GM12874 (cell line): ENCODE measurements at regions not wholly inside any gene's neighbourhood (a gene's known extent, or its start where the extent isn't known, plus 50 kb on each side); places are given as distances from the start of the nearest gene placed in this dataset.

ENCODE experiments used
- TF ChIP-seq, protein P1 (sequence below): IDR thresholded peaks from 2 replicates; pipeline ENCODE4 v1.5.1; 2011; ENCODE audit warnings: low read depth, mild to moderate bottlenecking, control low read depth, low read length, moderate library complexity; ENCODE audit not compliant: insufficient read depth

DNA sequence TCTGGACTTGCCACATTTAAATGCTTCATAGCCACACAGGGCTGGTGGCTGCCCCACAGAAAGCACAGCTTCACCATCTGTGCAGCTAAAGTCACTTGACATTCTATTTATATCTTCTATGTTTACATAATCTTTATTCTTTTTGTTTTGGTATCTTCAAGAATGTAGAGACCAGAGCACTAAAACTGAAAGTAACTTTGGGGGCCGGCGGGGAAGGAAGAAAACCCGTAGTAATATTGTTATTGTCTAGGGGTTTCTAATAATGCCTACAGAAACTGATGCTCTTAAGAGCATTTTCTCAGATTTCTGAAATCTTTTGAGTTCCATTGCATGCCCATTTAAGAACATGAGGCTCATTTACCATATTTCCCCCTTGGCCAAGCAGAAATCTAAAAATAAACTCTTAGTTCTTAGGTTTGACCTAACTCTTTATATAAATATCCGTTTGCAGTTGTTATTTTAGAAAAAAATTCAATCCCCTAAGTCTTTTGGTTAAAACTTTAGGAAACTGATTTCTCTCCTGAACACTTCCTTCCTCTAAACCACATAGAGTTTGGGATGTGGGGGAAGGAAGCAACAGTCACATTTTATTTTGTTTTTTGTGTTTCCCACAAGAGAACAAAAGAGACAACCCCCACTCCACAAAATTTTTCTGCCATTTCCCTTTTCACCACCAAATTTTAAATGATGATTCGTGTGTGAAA, 207.6 kb downstream of the OGFRL1 start:
- TF ChIP-seq, protein P1, sequence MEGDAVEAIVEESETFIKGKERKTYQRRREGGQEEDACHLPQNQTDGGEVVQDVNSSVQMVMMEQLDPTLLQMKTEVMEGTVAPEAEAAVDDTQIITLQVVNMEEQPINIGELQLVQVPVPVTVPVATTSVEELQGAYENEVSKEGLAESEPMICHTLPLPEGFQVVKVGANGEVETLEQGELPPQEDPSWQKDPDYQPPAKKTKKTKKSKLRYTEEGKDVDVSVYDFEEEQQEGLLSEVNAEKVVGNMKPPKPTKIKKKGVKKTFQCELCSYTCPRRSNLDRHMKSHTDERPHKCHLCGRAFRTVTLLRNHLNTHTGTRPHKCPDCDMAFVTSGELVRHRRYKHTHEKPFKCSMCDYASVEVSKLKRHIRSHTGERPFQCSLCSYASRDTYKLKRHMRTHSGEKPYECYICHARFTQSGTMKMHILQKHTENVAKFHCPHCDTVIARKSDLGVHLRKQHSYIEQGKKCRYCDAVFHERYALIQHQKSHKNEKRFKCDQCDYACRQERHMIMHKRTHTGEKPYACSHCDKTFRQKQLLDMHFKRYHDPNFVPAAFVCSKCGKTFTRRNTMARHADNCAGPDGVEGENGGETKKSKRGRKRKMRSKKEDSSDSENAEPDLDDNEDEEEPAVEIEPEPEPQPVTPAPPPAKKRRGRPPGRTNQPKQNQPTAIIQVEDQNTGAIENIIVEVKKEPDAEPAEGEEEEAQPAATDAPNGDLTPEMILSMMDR: no peak

DNA sequence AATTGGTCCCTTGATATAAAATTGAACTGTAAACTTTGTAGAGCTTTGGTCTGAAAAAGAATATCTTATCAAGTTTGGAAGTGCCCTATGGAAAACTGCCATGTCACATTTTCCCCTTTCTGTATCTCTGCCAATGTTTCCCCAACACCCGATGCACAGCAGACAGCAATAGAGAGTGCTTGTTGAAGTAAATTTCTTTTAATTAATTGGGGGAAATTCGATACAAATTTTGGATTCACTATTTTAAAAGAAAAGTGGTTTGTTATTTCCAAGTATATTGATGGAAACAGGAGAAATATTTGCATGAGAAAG, 208.1 kb downstream of the OGFRL1 start:
- TF ChIP-seq, protein P1: no peak

DNA sequence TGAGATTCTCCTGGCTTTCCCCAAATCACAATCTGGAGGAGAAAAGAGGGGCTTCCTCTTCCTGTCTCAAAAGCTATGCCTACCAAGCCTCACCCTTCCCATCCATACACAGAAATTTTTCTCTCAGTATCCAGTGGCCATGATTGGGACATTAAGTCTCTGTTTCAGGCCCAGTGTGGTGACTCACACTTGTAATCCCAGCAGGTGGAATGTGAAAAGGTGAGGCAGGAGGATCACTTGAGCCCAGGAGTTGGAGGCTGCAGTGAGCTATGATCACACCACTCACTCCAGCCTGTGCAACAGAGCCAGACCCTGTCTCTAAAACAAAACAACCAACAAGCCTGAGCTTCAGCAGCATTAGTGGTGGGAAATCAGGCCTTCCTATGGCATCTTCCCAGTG, 210.0 kb downstream of the OGFRL1 start:
- TF ChIP-seq, protein P1: no peak

DNA sequence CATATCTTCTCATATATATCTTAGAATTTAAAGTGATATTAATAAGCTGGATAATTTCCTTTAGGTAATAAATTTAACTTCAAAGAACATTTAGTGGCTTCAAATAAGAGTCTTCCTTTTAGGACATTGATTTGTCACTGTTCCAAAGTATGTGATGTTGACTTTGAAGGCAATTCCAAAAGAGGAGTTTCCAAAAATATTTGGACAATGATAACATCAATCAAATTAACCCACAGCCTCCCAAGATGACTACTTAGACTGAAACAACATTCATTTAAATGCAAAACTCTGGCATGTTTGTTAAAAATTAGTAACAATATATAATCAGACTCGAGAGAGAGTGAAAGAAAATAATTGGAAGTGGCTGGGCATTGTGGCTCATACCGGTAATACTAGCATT, 211.1 kb downstream of the OGFRL1 start:
- TF ChIP-seq, protein P1: no peak

DNA sequence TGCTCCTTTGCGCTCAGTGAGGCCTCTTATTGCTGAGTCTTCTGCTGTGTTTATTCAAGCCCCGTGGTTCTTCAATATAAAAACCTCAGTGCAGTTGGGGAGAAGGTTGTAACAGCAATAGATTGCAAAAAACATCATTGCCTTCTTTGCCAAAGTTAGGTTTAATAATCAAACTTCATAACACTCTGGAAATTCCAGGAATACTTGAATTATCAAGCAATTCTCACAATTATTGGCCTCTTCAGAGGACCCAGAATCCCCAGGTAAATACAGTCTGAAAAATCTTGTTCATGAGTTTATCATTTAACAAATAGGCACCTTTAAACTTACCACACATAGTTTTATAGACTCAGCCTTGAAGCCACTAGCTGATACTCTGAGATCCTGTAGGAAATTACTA, 213.6 kb downstream of the OGFRL1 start:
- TF ChIP-seq, protein P1: no peak

DNA sequence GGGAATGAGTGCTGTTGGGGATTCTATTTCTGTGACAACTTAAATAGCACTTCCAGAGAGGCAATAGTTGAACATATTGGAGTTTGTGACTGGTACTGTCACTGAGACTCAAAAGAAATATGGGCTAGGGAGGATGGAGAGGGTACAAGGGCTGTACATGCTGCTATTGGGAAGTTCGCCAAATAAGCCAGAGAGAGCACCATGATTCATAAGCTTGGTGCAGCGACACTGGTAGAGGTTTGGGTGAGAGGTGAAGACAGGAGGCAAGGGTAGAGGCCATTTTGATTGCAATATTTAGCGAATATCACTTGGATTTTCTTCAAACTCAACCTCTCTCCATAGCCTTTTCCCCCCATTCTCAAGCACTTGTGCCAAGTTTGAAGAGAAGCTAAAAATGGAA, 214.3 kb downstream of the OGFRL1 start:
- TF ChIP-seq, protein P1: no peak

DNA sequence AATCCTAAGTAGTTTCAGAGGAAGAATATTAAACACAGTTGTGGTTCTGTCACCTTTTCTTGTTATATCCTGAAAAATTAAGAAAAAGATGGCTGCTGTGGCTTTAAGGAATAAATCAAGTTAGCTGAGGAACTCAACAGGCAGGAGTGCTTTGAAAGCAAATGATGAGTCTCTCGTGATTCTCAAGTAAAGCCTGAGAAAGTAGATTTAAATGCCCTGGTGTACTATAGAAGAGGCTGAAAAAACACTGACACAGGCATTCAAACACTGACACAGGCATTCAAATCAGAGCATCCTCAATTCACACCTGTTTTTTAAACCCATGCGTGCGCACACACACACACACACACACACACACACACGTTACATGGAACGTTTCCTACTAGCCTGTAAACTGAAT, 218.6 kb downstream of the OGFRL1 start:
- TF ChIP-seq, protein P1: no peak
